ENCODE measurements at regions not wholly inside any gene's neighbourhood (a gene's known extent, or its start where the extent isn't known, plus 50 kb on each side); places are given as distances from the start of the nearest gene placed in this dataset.
"Not testable (repeated sequence)": the region's sequence is repeated elsewhere in the genome, so short reads cannot be mapped to it uniquely, and the experiment has no call there.

GRCh38 chr5:50501491-50502228 is 60.6 kb upstream of the EMB start:
- H3K4me3 ChIP-seq (replicated peaks; ENCODE audit: insufficient read depth, low read length) = no peak overlapping the region
- peak; percentile 78 for TF ChIP-seq SPI1 (IDR thresholded peaks at IDR 0.05; ENCODE audit: borderline replicate concordance, low read depth)
- no peak for TF ChIP-seq POLR2AphosphoS5 (IDR thresholded peaks at IDR 0.05; ENCODE audit: low read depth)
- peak overlapping the region; percentile 52 for H3K27ac ChIP-seq (replicated peaks)
- H3K27me3 ChIP-seq (ENCODE audit: insufficient read depth, poor library complexity, severe bottlenecking) = no peaks in the 10 kb centered on the region
- peak; percentile 12 to 70 for DNase-seq (ENCODE audit: low read depth in 1 of 2, low spot score in 1 of 2)

DNA sequence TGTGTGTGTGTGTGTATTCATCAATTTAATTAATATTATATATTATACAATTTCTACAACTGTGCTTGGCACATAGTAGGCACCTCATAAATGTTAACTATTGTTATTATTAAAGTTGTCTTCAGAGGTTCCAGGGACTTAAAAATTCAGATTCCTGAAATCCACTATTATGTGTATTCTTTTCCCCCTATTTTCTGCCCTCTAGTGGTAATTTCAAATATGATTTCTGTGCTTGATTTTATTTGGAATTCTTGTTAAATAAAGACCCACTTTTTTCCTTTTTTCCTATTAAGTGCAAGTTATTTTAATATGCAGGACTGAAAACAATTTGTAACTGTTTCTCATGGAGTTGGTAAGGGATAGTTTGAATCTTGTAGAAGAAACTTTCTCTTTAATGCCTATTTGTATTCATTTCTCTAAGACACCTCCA is 72.0 kb upstream of the EMB start:
- H3K27me3 ChIP-seq (ENCODE audit: insufficient read depth, poor library complexity, severe bottlenecking); DNase-seq (ENCODE audit: low read depth in 1 of 2, low spot score in 1 of 2); H3K27ac ChIP-seq (replicated peaks); H3K4me3 ChIP-seq (replicated peaks; ENCODE audit: insufficient read depth, low read length): not testable (repeated sequence)

DNA sequence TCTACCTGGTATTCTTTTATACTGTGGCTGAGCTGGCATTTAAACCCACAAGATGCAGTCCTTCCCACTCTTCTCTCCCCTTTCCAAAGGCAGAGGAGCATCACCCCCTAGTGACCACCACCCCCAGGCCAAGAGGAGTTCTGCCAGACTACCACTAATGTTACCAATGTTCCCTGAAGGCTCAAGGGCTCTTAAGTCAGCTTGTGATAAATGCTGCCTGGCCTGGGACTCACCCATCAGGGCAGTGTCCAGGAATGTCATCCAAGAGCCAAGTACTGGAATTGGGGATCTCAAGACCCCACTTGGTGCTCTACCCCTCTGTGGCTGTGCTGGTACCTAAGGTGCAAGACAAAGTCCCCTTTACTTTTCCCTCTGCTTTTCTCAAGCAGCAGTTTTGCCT is 80.0 kb upstream of the EMB start:
- H3K27me3 ChIP-seq (ENCODE audit: insufficient read depth, poor library complexity, severe bottlenecking); DNase-seq (ENCODE audit: low read depth in 1 of 2, low spot score in 1 of 2); H3K4me3 ChIP-seq (replicated peaks; ENCODE audit: insufficient read depth, low read length); H3K27ac ChIP-seq (replicated peaks): not testable (repeated sequence)

DNA sequence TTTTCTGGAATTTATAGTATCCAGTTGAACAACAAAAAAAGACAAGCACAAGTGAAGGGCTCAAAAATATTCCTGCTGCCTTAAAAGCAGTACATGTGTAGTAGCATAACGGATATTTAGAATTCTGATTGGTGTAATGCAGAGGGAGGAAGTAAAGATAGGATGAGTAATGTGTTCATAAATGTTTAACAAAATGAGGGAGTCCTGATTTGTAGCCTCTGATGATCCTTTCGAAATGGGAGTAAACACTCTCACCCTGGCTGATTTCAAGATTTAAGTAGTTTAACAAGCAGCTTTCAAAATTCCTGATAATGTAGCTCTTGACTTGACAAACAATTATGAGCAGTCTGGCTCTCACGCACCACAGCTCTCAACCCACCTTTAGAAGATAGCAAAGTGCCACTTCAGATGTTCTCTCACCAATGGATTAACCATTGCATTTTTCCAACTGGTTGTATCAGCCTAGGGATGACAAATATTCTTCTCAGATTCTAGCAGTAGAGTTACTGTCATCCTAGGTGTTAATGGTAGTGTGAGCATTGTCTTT is 86.5 kb upstream of the EMB start:
- H3K27ac ChIP-seq (replicated peaks); H3K27me3 ChIP-seq (ENCODE audit: insufficient read depth, poor library complexity, severe bottlenecking); H3K4me3 ChIP-seq (replicated peaks; ENCODE audit: insufficient read depth, low read length); DNase-seq (ENCODE audit: low read depth in 1 of 2, low spot score in 1 of 2): not testable (repeated sequence)

GRCh38 chr5:50535393-50535792 is 94.3 kb upstream of the EMB start:
- no peak for TF ChIP-seq GABPA (IDR thresholded peaks at IDR 0.05; ENCODE audit: low read depth)
- no peak for TF ChIP-seq REST (IDR thresholded peaks at IDR 0.05; ENCODE audit: insufficient replicate concordance, low read depth)
- TF ChIP-seq SPI1 (IDR thresholded peaks at IDR 0.05; ENCODE audit: borderline replicate concordance, low read depth) = no peak
- TF ChIP-seq, protein P1, sequence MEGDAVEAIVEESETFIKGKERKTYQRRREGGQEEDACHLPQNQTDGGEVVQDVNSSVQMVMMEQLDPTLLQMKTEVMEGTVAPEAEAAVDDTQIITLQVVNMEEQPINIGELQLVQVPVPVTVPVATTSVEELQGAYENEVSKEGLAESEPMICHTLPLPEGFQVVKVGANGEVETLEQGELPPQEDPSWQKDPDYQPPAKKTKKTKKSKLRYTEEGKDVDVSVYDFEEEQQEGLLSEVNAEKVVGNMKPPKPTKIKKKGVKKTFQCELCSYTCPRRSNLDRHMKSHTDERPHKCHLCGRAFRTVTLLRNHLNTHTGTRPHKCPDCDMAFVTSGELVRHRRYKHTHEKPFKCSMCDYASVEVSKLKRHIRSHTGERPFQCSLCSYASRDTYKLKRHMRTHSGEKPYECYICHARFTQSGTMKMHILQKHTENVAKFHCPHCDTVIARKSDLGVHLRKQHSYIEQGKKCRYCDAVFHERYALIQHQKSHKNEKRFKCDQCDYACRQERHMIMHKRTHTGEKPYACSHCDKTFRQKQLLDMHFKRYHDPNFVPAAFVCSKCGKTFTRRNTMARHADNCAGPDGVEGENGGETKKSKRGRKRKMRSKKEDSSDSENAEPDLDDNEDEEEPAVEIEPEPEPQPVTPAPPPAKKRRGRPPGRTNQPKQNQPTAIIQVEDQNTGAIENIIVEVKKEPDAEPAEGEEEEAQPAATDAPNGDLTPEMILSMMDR (IDR thresholded peaks at IDR 0.05; ENCODE audit: insufficient read depth, low read length) = no peak
- no peak for TF ChIP-seq POLR2AphosphoS5 (IDR thresholded peaks at IDR 0.05; ENCODE audit: low read depth)
- Histone ChIP-seq H3K27ac (replicated peaks) (no peak overlapping the region), H3K27me3 (ENCODE audit: insufficient read depth, poor library complexity, severe bottlenecking) (no peaks in the 10 kb centered on the region), H3K4me3 (replicated peaks; ENCODE audit: insufficient read depth, low read length) (no peak overlapping the region)
- DNase-seq (ENCODE audit: low read depth in 1 of 2, low spot score in 1 of 2) = no peak

DNA sequence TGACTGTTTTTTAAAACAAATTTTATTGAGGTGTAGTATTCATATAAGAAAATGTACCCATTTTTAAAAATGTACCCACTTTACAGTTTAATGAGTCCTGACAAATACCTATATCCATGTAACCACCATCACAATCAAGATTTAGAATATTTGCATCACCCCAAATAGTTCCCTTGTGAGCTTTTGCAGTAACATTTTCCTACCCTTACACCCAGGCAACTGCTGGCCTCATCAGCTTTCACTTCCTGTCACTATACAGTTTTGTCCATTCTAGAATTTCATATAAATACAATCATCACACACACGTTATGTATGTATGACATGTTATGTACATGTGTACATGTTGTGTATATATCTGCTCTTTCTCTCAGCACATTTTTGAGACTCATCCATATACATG is 96.4 kb upstream of the EMB start:
- DNase-seq (ENCODE audit: low read depth in 1 of 2, low spot score in 1 of 2); H3K27ac ChIP-seq (replicated peaks); H3K27me3 ChIP-seq (ENCODE audit: insufficient read depth, poor library complexity, severe bottlenecking); H3K4me3 ChIP-seq (replicated peaks; ENCODE audit: insufficient read depth, low read length): not testable (repeated sequence)

DNA sequence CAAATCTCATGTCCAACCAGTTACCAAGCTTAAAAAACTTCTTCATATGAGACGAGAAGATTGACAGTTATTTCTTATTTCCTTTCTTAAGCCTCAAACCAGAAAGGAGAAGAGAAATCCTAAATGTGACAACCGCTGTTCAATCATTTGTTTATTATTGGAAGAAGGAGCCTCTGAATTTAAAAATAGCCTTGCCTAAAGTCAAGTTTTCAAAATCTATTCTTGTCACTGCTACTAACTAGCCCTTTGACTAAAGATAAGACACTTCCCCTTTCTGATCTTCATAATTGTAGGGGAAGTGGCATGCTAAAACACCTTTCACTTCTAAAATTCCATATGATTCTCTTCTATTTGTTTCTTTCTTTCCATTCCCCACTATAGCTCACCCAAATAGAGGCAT is 106.2 kb upstream of the EMB start:
- no peak overlapping the region for H3K27ac ChIP-seq (replicated peaks)
- no peak for DNase-seq (ENCODE audit: low read depth in 1 of 2, low spot score in 1 of 2)
- no peak for TF ChIP-seq GABPA (IDR thresholded peaks at IDR 0.05; ENCODE audit: low read depth)
- TF ChIP-seq REST (IDR thresholded peaks at IDR 0.05; ENCODE audit: insufficient replicate concordance, low read depth) = no peak
- peak; percentile 99 for TF ChIP-seq SPI1 (IDR thresholded peaks at IDR 0.05; ENCODE audit: borderline replicate concordance, low read depth)
- TF ChIP-seq POLR2AphosphoS5 (IDR thresholded peaks at IDR 0.05; ENCODE audit: low read depth) = no peak
- TF ChIP-seq, protein P1 (IDR thresholded peaks at IDR 0.05; ENCODE audit: insufficient read depth, low read length) = no peak

More for the DNA sequence above, 106.2 kb upstream of the EMB start:
- H3K27me3 ChIP-seq (ENCODE audit: insufficient read depth, poor library complexity, severe bottlenecking) = no peaks in the 10 kb centered on the region
- no peak overlapping the region for H3K4me3 ChIP-seq (replicated peaks; ENCODE audit: insufficient read depth, low read length)

Measured in HL-60 (cell line).